GM12878 (cell line): ENCODE measurements at regions not wholly inside any gene's neighbourhood (a gene's known extent, or its start where the extent isn't known, plus 50 kb on each side); places are given as distances from the start of the nearest gene placed in this dataset.

Experiments
- ATAC-seq: fragments of 200-7000 bp; cut with Tn5 transposase; 3 replicates; pipeline ENCODE4 v1.9.1; 2020; ENCODE audit warnings: mild to moderate bottlenecking, moderate library complexity
- BruUV-seq: library from RNA; stranded (reverse); fragments of 400-500 nt; replicated peaks from 2 replicates; lab custom pipeline; 2021; lab: Mats Ljungman, UMichigan
- CTCF ChIA-PET: fragments of 300-600 bp; sonication (Branson Sonifier 250); formaldehyde crosslinking; extraction: SDS; loops from one replicate; lab custom pipeline; 2021; ENCODE audit warnings: inconsistent platforms; lab: Yijun Ruan, JAX
- POLR2A ChIA-PET: fragments of 350-600 bp; formaldehyde crosslinking; extraction: SDS; loops from one replicate; lab custom pipeline; 2021; ENCODE audit warnings: inconsistent platforms; lab: Charles Lee
- RAD21 ChIA-PET: fragments of 300-600 bp; sonication (Branson Sonifier 250); formaldehyde crosslinking; loops from one replicate; lab custom pipeline; 2023; ENCODE audit warnings: antibody characterized with exemption; ENCODE audit not compliant: unreplicated experiment; lab: Charles Lee
- SMC1A ChIA-PET: fragments of 300-600 bp; sonication (Branson Sonifier 250); formaldehyde crosslinking; loops from one replicate; lab custom pipeline; 2023; ENCODE audit not compliant: unreplicated experiment, uncharacterized antibody; lab: Charles Lee
- DNase-seq: peaks from one replicate; pipeline ENCODE4 v3.0.0-alpha.2; 2011; ENCODE audit warnings: low read depth, low spot score
- FAIRE-seq: peaks from 3 replicates; lab custom pipeline; 2011; peaks lifted over from hg19 to GRCh38; lab: Jason Lieb, UNC
- H2AFZ ChIP-seq: 2 replicates; pipeline ENCODE4 v1.6.0; 2011; ENCODE audit warnings: low read depth, low read length, control low read depth; ENCODE audit not compliant: control insufficient read depth
- H3K27ac ChIP-seq: 2 replicates; pipeline ENCODE4 v1.5.1; 2011; ENCODE audit warnings: control low read depth; ENCODE audit not compliant: control insufficient read depth, insufficient read depth
- H3K27me3 ChIP-seq, 2 experiments: replicated peaks in 1 of 2; 2 replicates each; pipeline versions ENCODE4 v1.6.0 to v1.6.1; 2011; ENCODE audit warnings: low read length in 1 of 2; ENCODE audit not compliant: control insufficient read depth in 2 of 2, insufficient read depth in 2 of 2
- H3K36me3 ChIP-seq, 2 experiments: 2 replicates each; pipeline ENCODE4 v1.5.1; 2011; ENCODE audit warnings: low read length in 1 of 2; ENCODE audit not compliant: control insufficient read depth in 2 of 2, insufficient read depth in 2 of 2
- H3K4me1 ChIP-seq: 2 replicates; pipeline ENCODE4 v1.6.1; 2011; ENCODE audit warnings: mild to moderate bottlenecking, low read length, moderate library complexity, mixed read lengths; ENCODE audit not compliant: control insufficient read depth, insufficient read depth
- H3K4me2 ChIP-seq: 2 replicates; pipeline ENCODE4 v1.6.0; 2011; ENCODE audit warnings: control low read depth; ENCODE audit not compliant: control insufficient read depth, insufficient read depth
- H3K4me3 ChIP-seq: fragments of 200-600 bp; sonication (generic); 2 replicates; pipeline ENCODE4 v1.5.1; 2016
- H3K79me2 ChIP-seq: 2 replicates; pipeline ENCODE4 v1.6.0; 2011; ENCODE audit warnings: low read length; ENCODE audit not compliant: control insufficient read depth, insufficient read depth
- H3K9ac ChIP-seq: 2 replicates; pipeline ENCODE4 v1.8.0; 2011; ENCODE audit warnings: low read length, control low read depth, mixed read lengths; ENCODE audit not compliant: control insufficient read depth, insufficient read depth
- H3K9me3 ChIP-seq: replicated peaks from 3 replicates; pipeline ENCODE4 v1.5.1; 2011; ENCODE audit warnings: mild to moderate bottlenecking, low read length; ENCODE audit not compliant: control insufficient read depth, insufficient read depth
- H4K20me1 ChIP-seq: 2 replicates; pipeline ENCODE4 v1.6.0; 2011; ENCODE audit not compliant: control insufficient read depth, insufficient read depth
- ATF2 ChIP-seq: IDR thresholded peaks from 2 replicates; pipeline ENCODE4 v1.6.1; 2012; ENCODE audit warnings: low read length, inconsistent platforms
- ATF7 ChIP-seq: fragments of 450-650 bp; IDR thresholded peaks from 2 replicates; pipeline ENCODE4 v1.6.1; 2016; ENCODE audit warnings: low read depth, mild to moderate bottlenecking
- E2F4 ChIP-seq: IDR thresholded peaks from 2 replicates; pipeline ENCODE4 v1.6.1; 2012; ENCODE audit warnings: low read depth, low read length, improper control_type of control experiment
- EED ChIP-seq: sonication (generic); IDR thresholded peaks from 2 replicates; pipeline ENCODE4 v1.6.1; 2016; ENCODE audit warnings: antibody characterized with exemption, low read depth
- ESRRA ChIP-seq: IDR thresholded peaks from 2 replicates; pipeline ENCODE4 v1.6.1; 2012; ENCODE audit warnings: mild to moderate bottlenecking, low read length, improper control_type of control experiment
- FOS ChIP-seq: IDR thresholded peaks from 3 replicates; pipeline ENCODE4 v1.6.1; 2011; ENCODE audit warnings: borderline replicate concordance; ENCODE audit not compliant: insufficient read length; ENCODE audit errors: extremely low read depth
- FOXK2 ChIP-seq: fragments of 450-650 bp; IDR thresholded peaks from 2 replicates; pipeline ENCODE4 v1.6.1; 2017; ENCODE audit warnings: mild to moderate bottlenecking, moderate library complexity
- GATAD2B ChIP-seq: fragments of 450-650 bp; conservative IDR thresholded peaks from 2 replicates; pipeline ENCODE4 v1.6.1; 2017; ENCODE audit warnings: low read depth, mild to moderate bottlenecking, moderate library complexity
- MTA2 ChIP-seq: fragments of 450-650 bp; IDR thresholded peaks from 2 replicates; pipeline ENCODE4 v1.6.1; 2016; ENCODE audit warnings: low read depth, mild to moderate bottlenecking, moderate library complexity
- NFXL1 ChIP-seq: fragments of 450-650 bp; IDR thresholded peaks from 2 replicates; pipeline ENCODE4 v1.6.1; 2017; ENCODE audit warnings: antibody characterized with exemption, mild to moderate bottlenecking, borderline replicate concordance
- RAD21 ChIP-seq: IDR thresholded peaks from 2 replicates; pipeline ENCODE4 v1.6.1; 2011; ENCODE audit warnings: mild to moderate bottlenecking, low read depth, low read length, moderate library complexity; ENCODE audit not compliant: insufficient read depth
- RBBP5 ChIP-seq: fragments of 200-600 bp; sonication (generic); conservative IDR thresholded peaks from 2 replicates; pipeline ENCODE4 v1.6.1; 2016
- RFX5 ChIP-seq: IDR thresholded peaks from 2 replicates; pipeline ENCODE4 v1.6.1; 2011; ENCODE audit warnings: low read depth, low read length, improper control_type of control experiment
- SMARCA5 ChIP-seq: fragments of 450-650 bp; IDR thresholded peaks from 2 replicates; pipeline ENCODE4 v1.6.1; 2017; ENCODE audit warnings: mild to moderate bottlenecking
- SUZ12 ChIP-seq: fragments of 200-600 bp; sonication (generic); IDR thresholded peaks from one replicate; pipeline ENCODE4 v1.6.1; 2018; ENCODE audit warnings: antibody characterized with exemption, mild to moderate bottlenecking; ENCODE audit not compliant: unreplicated experiment
- YBX1 ChIP-seq: fragments of 450-650 bp; IDR thresholded peaks from 2 replicates; pipeline ENCODE4 v1.6.1; 2016; ENCODE audit warnings: antibody characterized with exemption
- ZNF207 ChIP-seq: fragments of 450-650 bp; IDR thresholded peaks from 2 replicates; pipeline ENCODE4 v1.6.1; 2014; ENCODE audit warnings: antibody characterized with exemption, mild to moderate bottlenecking, borderline replicate concordance
- ZNF217 ChIP-seq: fragments of 450-650 bp; IDR thresholded peaks from 2 replicates; pipeline ENCODE4 v1.6.1; 2017; ENCODE audit warnings: antibody characterized with exemption, mild to moderate bottlenecking
- WGBS: methylation state at CpG from one replicate; pipeline ENCODE4 v1.1.6; 2016; ENCODE audit warnings: low lambda C conversion rate; ENCODE audit not compliant: insufficient replicate concordance, insufficient coverage; ENCODE audit errors: missing lambda C conversion rate; 5-methylcytosine and 5-hydroxymethylcytosine counted together
- in situ Hi-C: fragments of 300-500 bp; cut with MboI; formaldehyde crosslinking; loops from 9 replicates; pipeline ENCODE4 v1.14.3; 2018; ENCODE audit warnings: mixed read lengths
- intact Hi-C: fragments of 100-400 bp; cut with micrococcal nuclease; formaldehyde crosslinking; loops from one replicate; pipeline ENCODE4 v1.14.2; 2022; ENCODE audit not compliant: unreplicated experiment

- no peaks in the 10 kb centered on the region; the same call in 2 of the 3 replicates for H3K9me3 ChIP-seq
- H4K20me1 ChIP-seq, result no peaks in the 10 kb centered on the region
- no peak overlapping the region for H3K4me2 ChIP-seq
- SMC1A ChIA-PET, result no interaction called here
- H3K4me1 ChIP-seq, result no peaks in the 10 kb centered on the region
- H3K27me3 ChIP-seq, result no peaks in the 10 kb centered on the region
- H3K9ac ChIP-seq, result no peak overlapping the region
- BruUV-seq, result no TSS peak
- TF ChIP-seq EED (no peak), ESRRA (no peak), GATAD2B (no peak), RBBP5 (no peak), SMARCA5 (no peak), SUZ12 (no peak), ZNF217 (no peak), RAD21 (no peak), RFX5 (no peak), MTA2 (no peak), E2F4 (no peak), ATF7 (no peak), ATF2 (no peak), ZNF207 (no peak), YBX1 (no peak), FOS (no peak), FOXK2 (no peak), NFXL1 (no peak)
- intact Hi-C loops (no loop called here), in situ Hi-C loops (no loop called here)
- H3K36me3 ChIP-seq, result no peaks in the 10 kb centered on the region
- no peak for FAIRE-seq
- no peak overlapping the region for H2AFZ ChIP-seq
- WGBS, result 62% methylated on average over 9 of the region's 9 CpGs
- H3K4me3 ChIP-seq, result no peak overlapping the region
- ATAC-seq, result no peak
- H3K79me2 ChIP-seq, result no peaks in the 10 kb centered on the region
- H3K27ac ChIP-seq, result no peak overlapping the region
- RAD21 ChIA-PET, result no interaction called here
- no peak for DNase-seq
- CTCF ChIA-PET, result no interaction called here
- POLR2A ChIA-PET, result no interaction called here
Observed at GRCh38 chr6:1494671-1495070, 105.3 kb downstream of the FOXF2 start.
